AG04449 (cell line): ENCODE measurements at regions not wholly inside any gene's neighbourhood (a gene's known extent, or its start where the extent isn't known, plus 50 kb on each side); places are given as distances from the start of the nearest gene placed in this dataset.

ENCODE experiments used
- CTCF ChIA-PET: fragments of 350-600 bp; formaldehyde crosslinking; extraction: SDS; loops from one replicate; lab custom pipeline; 2021; ENCODE audit warnings: antibody characterized with exemption; lab: Yijun Ruan, JAX
- POLR2A ChIA-PET: fragments of 400-600, 350-600 bp; formaldehyde crosslinking; extraction: SDS; loops from one replicate; lab custom pipeline; 2020; ENCODE audit warnings: antibody characterized with exemption, inconsistent platforms; lab: Yijun Ruan, JAX
- DNase-seq: peaks from one replicate; pipeline ENCODE4 v3.0.0-alpha.2; 2010; ENCODE audit warnings: low read depth, low spot score
- H3K4me3 ChIP-seq: 2 replicates; pipeline ENCODE4 v1.5.1; 2011; ENCODE audit warnings: low read depth, mild to moderate bottlenecking, control low read depth, low read length
- TF ChIP-seq, protein P1 (sequence below): IDR thresholded peaks from one replicate; pipeline ENCODE4 v1.5.1; 2011; ENCODE audit warnings: mild to moderate bottlenecking, moderate library complexity, low read length, control low read depth, inconsistent platforms; ENCODE audit not compliant: insufficient read depth; ENCODE audit errors: missing control alignments

DNA sequence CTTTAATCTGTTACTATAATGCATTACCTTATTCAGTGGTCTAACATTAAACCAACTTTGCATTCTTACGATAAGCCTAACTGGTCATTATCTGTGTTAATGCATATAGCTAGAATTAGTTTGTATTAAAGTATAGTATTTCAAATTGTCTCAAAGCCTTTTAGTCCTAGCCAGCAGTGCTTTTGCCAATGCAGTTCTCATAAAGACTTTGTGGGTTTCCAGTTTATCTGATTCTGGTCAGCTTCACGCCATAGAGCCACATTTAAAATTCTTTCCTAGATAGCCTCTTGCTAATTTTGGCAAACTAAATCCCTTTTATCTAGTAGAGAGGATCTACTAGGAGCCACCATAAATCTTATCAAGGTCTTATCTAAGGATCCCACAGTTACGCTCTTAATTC, 78.9 kb upstream of the VASH1 start:
- H3K4me3 ChIP-seq = no peak overlapping the region
- ChIA-PET POLR2A (no interaction called here), CTCF (no interaction called here)
- TF ChIP-seq, protein P1, sequence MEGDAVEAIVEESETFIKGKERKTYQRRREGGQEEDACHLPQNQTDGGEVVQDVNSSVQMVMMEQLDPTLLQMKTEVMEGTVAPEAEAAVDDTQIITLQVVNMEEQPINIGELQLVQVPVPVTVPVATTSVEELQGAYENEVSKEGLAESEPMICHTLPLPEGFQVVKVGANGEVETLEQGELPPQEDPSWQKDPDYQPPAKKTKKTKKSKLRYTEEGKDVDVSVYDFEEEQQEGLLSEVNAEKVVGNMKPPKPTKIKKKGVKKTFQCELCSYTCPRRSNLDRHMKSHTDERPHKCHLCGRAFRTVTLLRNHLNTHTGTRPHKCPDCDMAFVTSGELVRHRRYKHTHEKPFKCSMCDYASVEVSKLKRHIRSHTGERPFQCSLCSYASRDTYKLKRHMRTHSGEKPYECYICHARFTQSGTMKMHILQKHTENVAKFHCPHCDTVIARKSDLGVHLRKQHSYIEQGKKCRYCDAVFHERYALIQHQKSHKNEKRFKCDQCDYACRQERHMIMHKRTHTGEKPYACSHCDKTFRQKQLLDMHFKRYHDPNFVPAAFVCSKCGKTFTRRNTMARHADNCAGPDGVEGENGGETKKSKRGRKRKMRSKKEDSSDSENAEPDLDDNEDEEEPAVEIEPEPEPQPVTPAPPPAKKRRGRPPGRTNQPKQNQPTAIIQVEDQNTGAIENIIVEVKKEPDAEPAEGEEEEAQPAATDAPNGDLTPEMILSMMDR = no peak
- no peak for DNase-seq

DNA sequence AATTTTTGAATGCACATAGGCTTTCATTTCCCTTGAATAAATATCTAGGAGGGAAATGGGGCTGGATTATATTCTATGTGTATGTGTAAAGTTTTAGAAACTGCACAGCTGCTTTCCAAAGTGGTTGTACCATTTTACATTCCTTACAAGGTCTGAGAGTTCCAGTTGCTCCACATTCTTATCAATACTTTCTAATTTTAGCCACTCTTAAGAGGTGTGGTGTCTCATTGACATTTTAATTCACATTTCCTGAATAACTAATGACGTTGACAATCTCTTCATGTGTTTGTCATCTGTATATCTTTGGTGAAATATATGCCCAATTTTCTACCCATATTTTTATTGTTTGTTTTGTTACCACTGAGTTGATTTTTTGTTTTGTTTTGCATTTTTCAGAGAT, 74.6 kb upstream of the VASH1 start:
- POLR2A ChIA-PET = no interaction called here
- TF ChIP-seq, protein P1 = no peak
- no peak for DNase-seq
- CTCF ChIA-PET = interaction anchor here (1.3 to 2.1 kb wide), 2 partner anchors 23 to 125 kb away, joined by 3 to 8 read pairs; no protein-coding TSS in a partner anchor
- H3K4me3 ChIP-seq = no peak overlapping the region

DNA sequence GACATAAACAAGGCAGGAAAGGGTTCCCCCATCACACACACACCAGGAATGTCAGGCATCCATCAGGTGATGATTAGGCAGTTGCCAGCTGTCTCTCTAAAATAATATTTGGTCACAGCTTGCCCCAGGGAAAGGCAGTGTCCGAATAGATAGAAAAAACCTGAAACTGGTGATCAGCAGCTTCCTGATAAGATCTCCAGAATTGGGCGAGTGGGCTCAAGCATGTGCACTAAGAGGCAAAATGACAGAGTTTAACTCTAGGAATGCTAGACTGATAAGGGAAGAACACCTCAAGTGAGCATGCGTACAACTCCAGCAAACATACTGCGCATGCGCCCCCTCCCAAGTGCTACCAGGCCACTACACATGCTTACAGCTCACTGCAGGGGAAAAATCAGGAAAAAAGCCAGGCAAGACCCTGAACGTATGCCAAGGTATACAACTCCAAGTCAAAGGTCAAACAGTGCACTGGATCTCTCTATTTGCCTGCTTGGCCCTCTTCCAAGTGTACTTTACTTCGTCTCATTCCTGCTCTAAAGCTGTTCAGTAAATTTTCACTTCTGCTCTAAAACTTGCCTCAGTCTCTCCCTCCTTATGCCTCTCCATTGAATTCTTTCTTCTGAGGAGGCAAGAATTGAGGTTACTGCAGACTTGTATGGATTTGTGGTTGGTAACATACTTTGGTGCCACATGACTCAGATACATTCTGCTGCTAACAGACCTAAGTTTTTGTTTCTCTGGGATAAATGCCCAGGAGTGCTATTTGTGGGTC, 73.5 kb upstream of the VASH1 start:
- CTCF ChIA-PET = interaction anchor here (2.1 kb wide), 1 partner anchor 22 kb away, joined by 8 read pairs; no protein-coding TSS in a partner anchor
- no peak overlapping the region for H3K4me3 ChIP-seq
- TF ChIP-seq, protein P1 = no peak

DNA sequence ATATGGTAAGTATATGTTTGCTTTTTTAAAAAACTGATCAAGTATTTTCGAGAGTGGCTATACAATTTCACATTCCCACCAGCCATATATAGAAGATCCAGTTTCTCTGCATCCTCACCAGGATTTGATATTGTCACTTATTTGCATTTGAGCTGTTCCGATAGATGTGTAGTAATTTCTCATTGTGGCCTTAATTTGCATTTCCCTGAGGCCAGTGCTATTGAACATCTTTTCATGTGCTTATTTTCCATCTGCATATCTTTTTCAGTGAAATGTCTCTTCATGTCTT, 72.9 kb upstream of the VASH1 start:
- POLR2A ChIA-PET = no interaction called here
- CTCF ChIA-PET = no interaction called here
- no peak overlapping the region for H3K4me3 ChIP-seq
- TF ChIP-seq, protein P1 = no peak
- no peak for DNase-seq

More for the DNA sequence above, 73.5 kb upstream of the VASH1 start:
- DNase-seq = no peak
- POLR2A ChIA-PET = no interaction called here

DNA sequence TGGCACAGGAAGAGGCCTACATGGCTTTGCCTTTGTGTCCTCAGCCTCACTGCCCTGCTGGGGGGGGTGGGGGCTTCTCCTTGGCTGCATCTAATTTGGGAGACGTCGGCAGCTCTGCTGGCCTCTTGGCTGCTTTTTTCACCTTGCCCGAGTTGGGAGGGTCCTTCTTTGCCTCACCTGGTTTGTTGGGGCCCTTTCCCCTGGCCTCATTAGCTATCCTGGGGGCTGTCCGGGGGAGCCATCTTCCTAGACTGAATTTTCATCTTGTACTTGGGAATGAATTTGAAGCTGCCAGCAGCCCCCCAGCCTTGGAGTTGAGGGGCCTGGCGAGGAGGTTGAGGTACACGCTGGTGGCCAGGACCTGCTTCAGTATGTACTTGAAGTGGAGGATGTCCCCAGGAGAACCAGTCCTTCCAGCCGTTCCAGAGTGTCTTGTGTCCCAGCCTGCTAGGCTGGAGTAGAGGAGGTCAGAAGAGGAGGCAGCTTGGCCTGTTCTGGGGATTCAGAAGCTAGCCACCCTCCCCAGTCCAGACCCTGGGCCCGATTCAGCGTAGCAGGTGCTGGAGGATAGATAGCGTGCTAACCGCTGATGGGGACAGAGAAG, 70.7 kb upstream of the VASH1 start:
- POLR2A ChIA-PET = no interaction called here
- CTCF ChIA-PET = no interaction called here
- no peak overlapping the region for H3K4me3 ChIP-seq
- TF ChIP-seq, protein P1 = no peak
- no peak for DNase-seq

DNA sequence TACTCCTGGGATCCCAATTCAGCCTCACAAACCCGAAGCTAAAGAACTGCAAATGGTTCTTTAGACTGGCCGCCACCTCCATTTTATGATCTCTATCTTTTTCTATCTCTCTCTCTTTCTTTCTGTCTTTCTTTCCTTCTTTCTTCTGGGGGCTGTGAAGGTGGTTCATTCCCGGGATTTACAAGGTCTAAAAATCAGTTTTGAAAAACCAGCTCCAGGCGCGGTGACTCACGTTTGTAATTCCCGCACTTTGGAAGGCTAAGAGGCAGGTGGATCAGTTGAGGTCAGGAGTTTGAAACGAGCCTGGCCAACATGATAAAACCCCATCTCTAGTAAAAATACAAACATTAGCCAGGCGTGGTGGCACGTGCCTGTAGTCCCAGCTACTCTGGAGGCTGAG, 67.2 kb upstream of the VASH1 start:
- no peak for DNase-seq
- POLR2A ChIA-PET = no interaction called here
- TF ChIP-seq, protein P1 = no peak
- no peak overlapping the region for H3K4me3 ChIP-seq
- CTCF ChIA-PET = interaction anchor here (2.9 kb wide), 1 partner anchor 16 kb away, joined by 13 read pairs; no protein-coding TSS in a partner anchor
